ENCODE measurements at regions not wholly inside any gene's neighbourhood (a gene's known extent, or its start where the extent isn't known, plus 50 kb on each side); places are given as distances from the start of the nearest gene placed in this dataset.

- DNase-seq (ENCODE audit: low read depth) = no peak
Observed at GRCh38 chr5:77844623-77845323, 68.6 kb upstream of the TBCA start.

GRCh38 chr5:77844373-77844622 lies 68.2 kb upstream of the TBCA start:
- DNase-seq (ENCODE audit: low read depth) = no peak

GRCh38 chr5:77843570-77844372 lies 67.6 kb upstream of the TBCA start:
- DNase-seq (ENCODE audit: low read depth) = no peak

- DNase-seq (ENCODE audit: low read depth) = no peak
Observed at GRCh38 chr5:77842243-77842642, 66.1 kb upstream of the TBCA start.

- DNase-seq (ENCODE audit: low read depth) = no peak
Observed at GRCh38 chr5:77841616-77842015, 65.5 kb upstream of the TBCA start.

GRCh38 chr5:77840930-77841329 lies 64.8 kb upstream of the TBCA start:
- no peak for DNase-seq (ENCODE audit: low read depth)

GRCh38 chr5:77839691-77840090 lies 63.6 kb upstream of the TBCA start:
- no peak for DNase-seq (ENCODE audit: low read depth)

- no peak for DNase-seq (ENCODE audit: low read depth)
Observed at GRCh38 chr5:77832938-77833337, 56.8 kb upstream of the TBCA start.

- DNase-seq (ENCODE audit: low read depth) = no peak
Observed at GRCh38 chr5:77832166-77832770, 56.1 kb upstream of the TBCA start.

- DNase-seq (ENCODE audit: low read depth) = no peak
Observed at GRCh38 chr5:77828445-77828844, 52.3 kb upstream of the TBCA start.
